ENCODE measurements at regions not wholly inside any gene's neighbourhood (a gene's known extent, or its start where the extent isn't known, plus 50 kb on each side); places are given as distances from the start of the nearest gene placed in this dataset.

DNA sequence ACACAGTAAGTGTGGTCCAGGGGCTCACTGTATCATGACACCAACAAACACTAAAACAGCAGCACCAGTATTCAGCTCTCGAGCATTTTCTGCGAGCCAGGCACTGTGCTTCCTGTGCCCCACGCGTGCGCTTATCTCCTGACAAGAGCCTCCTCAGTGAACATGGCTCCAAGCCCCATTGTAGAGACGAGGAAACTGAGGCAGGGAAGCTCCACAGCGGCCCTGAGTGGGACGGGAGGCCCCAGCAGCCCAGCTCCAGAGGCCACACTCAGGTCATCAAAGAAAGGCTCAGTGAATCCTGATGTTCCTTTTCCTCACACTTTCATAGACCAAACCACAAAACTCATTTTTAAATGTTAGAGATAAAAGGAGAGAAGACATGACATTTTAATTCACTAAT, 113.1 kb downstream of the TPRA1 start:
- no peaks in the 10 kb centered on the region for H3K4me1 Mint-ChIP-seq (ENCODE audit: low read depth)
- no peak overlapping the region for H3K4me3 Mint-ChIP-seq
- H3K36me3 Mint-ChIP-seq (ENCODE audit: low read depth): no peaks in the 10 kb centered on the region
- H3K27ac Mint-ChIP-seq: no peak overlapping the region
- no peaks in the 10 kb centered on the region for H3K9me3 Mint-ChIP-seq
- H3K27me3 Mint-ChIP-seq (ENCODE audit: low read depth): peaks cover 4% of the 10 kb centered on the region

DNA sequence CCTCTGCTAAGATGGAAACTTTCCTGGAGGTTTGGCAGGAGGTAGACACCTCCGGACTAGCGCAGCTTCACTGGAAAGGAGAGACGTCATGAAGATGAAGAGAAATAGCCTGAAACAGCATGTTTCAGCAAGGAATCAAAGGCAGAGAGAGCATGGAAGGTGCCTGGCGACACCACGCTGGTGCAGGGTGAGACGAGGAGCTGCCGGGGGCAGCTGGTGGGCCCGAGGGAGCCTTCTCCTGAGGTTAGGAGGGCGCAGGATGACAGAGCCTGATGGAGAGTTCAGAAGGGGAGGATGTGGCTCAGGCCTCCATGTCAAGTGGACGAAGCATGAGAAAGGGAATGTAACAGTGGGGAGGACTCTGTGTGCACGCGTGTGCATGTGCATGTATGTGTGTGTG, 113.6 kb downstream of the TPRA1 start:
- Mint-ChIP-seq H3K36me3 (ENCODE audit: low read depth) (no peaks in the 10 kb centered on the region), H3K4me3 (no peak overlapping the region), H3K27me3 (ENCODE audit: low read depth) (peaks cover 4% of the 10 kb centered on the region), H3K9me3 (no peaks in the 10 kb centered on the region), H3K27ac (no peak overlapping the region), H3K4me1 (ENCODE audit: low read depth) (no peaks in the 10 kb centered on the region)

- Mint-ChIP-seq H3K36me3 (ENCODE audit: low read depth) (no peaks in the 10 kb centered on the region), H3K4me1 (ENCODE audit: low read depth) (no peaks in the 10 kb centered on the region), H3K9me3 (no peaks in the 10 kb centered on the region), H3K4me3 (no peak overlapping the region), H3K27ac (no peak overlapping the region), H3K27me3 (ENCODE audit: low read depth) (peaks cover 4% of the 10 kb centered on the region)
Observed at GRCh38 chr3:127475975-127476705, 114.4 kb downstream of the TPRA1 start.

DNA sequence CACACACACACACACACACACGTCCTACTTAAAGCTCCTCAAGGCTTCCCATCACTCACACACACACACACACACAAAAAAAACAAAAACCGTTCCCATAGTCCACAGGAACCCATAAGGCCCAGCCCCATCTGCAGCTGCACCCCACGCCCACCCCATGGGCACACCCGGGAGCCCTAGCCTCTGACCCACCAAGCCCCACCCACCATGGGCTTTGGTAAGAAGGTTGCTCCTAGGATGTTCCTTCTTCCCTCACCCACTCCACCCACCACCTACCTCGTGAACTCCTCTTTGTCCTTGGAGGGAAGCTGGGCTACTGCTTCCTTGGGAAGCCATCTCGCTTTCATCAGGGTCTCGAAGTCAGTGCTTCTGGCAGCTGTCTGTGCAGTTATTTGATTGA, 115.1 kb downstream of the TPRA1 start:
- Mint-ChIP-seq H3K4me3 (no peak overlapping the region), H3K27ac (no peak overlapping the region), H3K27me3 (ENCODE audit: low read depth) (peaks cover 4% of the 10 kb centered on the region), H3K4me1 (ENCODE audit: low read depth) (no peaks in the 10 kb centered on the region), H3K9me3 (no peaks in the 10 kb centered on the region), H3K36me3 (ENCODE audit: low read depth) (no peaks in the 10 kb centered on the region)

DNA sequence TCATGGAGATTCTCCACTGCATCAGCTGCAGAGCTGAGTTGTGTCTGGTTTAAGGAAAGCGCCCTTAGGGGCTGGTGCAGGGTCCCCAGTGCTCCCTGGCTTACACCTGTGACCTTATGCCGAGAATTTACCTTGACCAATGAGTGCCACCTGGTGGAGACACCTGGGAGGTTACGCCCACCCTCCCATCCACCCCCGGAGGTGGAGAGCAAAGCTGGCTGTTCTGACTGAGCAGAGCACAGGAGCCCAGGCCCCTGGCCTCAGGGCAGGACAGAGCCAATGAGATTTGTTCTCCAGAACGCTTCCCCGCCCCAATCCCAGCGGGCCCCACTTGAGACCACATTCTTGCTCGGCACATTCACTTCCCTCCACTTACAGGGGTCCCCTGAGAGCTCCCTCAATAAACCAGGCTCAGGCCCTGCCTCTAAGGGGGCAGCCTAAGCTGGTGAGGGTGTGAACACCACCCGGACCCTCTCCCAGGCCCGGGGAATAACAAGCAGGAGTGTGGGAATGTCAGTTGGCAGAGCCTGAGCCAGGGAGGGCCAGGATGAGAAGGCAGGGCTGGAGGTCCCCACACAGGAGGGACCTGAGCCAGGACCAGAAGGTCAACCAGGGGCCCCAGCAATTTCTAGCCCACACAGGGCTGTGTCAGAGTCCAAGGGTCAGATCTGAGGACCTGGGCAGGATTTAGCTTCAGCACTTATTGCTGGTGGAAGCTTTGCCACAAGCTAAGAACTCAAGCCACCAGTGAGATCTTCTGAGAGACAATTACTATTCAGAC, 117.1 kb downstream of the TPRA1 start:
- H3K36me3 Mint-ChIP-seq (ENCODE audit: low read depth): no peaks in the 10 kb centered on the region
- H3K27me3 Mint-ChIP-seq (ENCODE audit: low read depth): peaks cover 5% of the 10 kb centered on the region
- H3K9me3 Mint-ChIP-seq: no peaks in the 10 kb centered on the region
- H3K27ac Mint-ChIP-seq: no peak overlapping the region
- H3K4me3 Mint-ChIP-seq: no peak overlapping the region
- no peaks in the 10 kb centered on the region for H3K4me1 Mint-ChIP-seq (ENCODE audit: low read depth)

GRCh38 chr3:127472506-127472905, 118.0 kb downstream of the TPRA1 start:
- Mint-ChIP-seq H3K36me3 (ENCODE audit: low read depth) (no peaks in the 10 kb centered on the region), H3K4me1 (ENCODE audit: low read depth) (no peaks in the 10 kb centered on the region), H3K27ac (no peak overlapping the region), H3K9me3 (no peaks in the 10 kb centered on the region), H3K4me3 (no peak overlapping the region), H3K27me3 (ENCODE audit: low read depth) (peaks cover 11% of the 10 kb centered on the region)

DNA sequence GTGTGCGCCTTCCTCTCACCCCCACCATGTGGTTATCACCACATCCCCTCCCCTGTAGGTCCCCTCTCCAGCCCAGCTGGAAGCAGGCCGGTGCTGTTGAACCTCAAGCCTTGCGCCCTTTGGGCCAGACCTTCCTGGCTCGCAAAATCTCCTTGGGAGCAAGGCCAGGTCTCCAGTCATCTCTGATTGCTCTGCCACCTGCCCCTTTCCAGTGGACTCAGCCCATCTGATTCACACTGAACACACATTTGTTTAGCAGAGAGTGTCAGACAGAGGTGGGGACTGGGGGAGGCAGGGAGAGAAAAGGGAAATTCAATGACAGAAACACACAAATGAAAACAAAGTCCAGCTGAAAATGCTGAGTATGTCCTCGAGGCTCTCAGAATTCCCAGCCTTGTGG, 119.4 kb downstream of the TPRA1 start:
- no peaks in the 10 kb centered on the region for H3K9me3 Mint-ChIP-seq
- no peaks in the 10 kb centered on the region for H3K36me3 Mint-ChIP-seq (ENCODE audit: low read depth)
- peaks cover 7% of the 10 kb centered on the region for H3K27me3 Mint-ChIP-seq (ENCODE audit: low read depth)
- no peaks in the 10 kb centered on the region for H3K4me1 Mint-ChIP-seq (ENCODE audit: low read depth)
- H3K4me3 Mint-ChIP-seq: no peak overlapping the region
- no peak overlapping the region for H3K27ac Mint-ChIP-seq

DNA sequence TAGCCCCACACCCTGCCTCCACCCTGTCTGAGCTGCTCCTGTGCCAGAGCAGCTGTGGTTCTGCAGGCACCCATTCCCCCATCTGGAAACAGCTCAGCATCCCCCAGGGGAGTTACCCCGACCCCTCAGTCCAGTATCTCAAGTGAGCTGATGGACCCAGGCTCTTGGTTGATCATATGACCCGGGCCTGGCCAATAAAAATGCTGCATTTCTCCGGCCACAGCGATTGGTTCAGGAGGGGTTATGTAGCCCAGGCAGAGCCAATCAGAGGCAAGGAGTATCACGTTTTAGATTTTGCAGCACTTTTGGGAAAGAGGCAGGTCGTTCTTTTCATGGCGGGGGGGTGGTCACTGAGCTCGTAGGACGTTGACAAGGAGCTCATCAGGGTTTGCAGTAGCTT, 120.8 kb downstream of the TPRA1 start:
- H3K4me3 Mint-ChIP-seq: no peak overlapping the region
- peaks cover 7% of the 10 kb centered on the region for H3K27me3 Mint-ChIP-seq (ENCODE audit: low read depth)
- no peak overlapping the region for H3K27ac Mint-ChIP-seq
- H3K4me1 Mint-ChIP-seq (ENCODE audit: low read depth): no peaks in the 10 kb centered on the region
- H3K9me3 Mint-ChIP-seq: no peaks in the 10 kb centered on the region
- H3K36me3 Mint-ChIP-seq (ENCODE audit: low read depth): no peaks in the 10 kb centered on the region

DNA sequence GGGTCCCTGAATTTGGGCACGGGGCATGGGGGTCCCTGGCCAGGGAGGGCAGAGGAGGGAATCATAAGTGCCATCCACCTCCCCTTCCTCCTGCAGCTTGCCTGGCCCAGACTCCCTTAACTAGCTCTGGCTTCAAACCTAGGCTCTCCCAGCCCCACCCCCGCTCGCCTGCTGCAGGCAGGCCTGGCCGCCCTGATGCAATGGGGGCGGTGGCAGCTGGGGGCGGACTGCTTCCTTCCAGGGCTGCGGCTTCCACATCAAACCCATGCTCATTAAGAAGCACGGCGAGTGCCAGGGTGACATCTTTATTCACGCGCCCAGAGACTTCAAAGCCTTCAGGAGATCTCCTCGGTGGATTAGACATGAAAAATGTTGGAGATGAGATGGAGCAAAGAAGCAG, 123.1 kb downstream of the TPRA1 start:
- H3K4me3 Mint-ChIP-seq: no peak overlapping the region
- peaks cover 7% of the 10 kb centered on the region for H3K27me3 Mint-ChIP-seq (ENCODE audit: low read depth)

GRCh38 chr3:127464642-127465041, 125.9 kb downstream of the TPRA1 start:
- no peak overlapping the region for H3K4me3 Mint-ChIP-seq
- no peaks in the 10 kb centered on the region for H3K36me3 Mint-ChIP-seq (ENCODE audit: low read depth)
- no peak overlapping the region for H3K27ac Mint-ChIP-seq
- no peaks in the 10 kb centered on the region for H3K9me3 Mint-ChIP-seq
- no peaks in the 10 kb centered on the region for H3K4me1 Mint-ChIP-seq (ENCODE audit: low read depth)
- H3K27me3 Mint-ChIP-seq (ENCODE audit: low read depth): peaks cover 12% of the 10 kb centered on the region

More for the DNA sequence above, 123.1 kb downstream of the TPRA1 start:
- Mint-ChIP-seq H3K36me3 (ENCODE audit: low read depth) (no peaks in the 10 kb centered on the region), H3K27ac (no peak overlapping the region), H3K4me1 (ENCODE audit: low read depth) (no peaks in the 10 kb centered on the region), H3K9me3 (no peaks in the 10 kb centered on the region)

DNA sequence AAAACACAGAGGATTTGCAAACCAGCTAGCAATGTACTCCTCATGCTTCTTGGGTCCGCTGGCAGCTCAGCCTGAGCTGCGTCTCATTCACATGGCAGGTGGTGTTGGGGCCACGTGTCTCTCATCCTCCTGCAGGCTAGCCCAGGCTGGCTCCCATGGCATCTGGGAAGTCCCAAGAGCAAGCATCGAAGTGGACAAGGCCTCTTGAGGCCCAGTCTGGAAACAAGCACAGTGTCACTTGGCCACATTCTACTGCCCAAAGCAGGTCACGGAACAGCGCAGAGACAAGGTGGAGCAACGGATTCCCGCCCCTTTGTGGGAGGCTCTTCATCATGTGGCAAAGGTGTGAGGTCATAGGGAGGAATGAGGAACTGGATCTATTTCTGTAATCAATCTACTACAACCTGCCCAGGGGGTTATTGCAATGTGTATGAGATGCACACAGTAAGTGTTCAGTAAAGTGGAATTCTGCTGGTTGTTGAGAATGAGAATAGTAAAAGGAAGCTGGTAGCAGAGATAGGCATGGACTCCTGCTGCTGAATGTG, 128.3 kb downstream of the TPRA1 start:
- H3K9me3 Mint-ChIP-seq: no peaks in the 10 kb centered on the region
- no peak overlapping the region for H3K4me3 Mint-ChIP-seq
- peaks cover 23% of the 10 kb centered on the region for H3K27me3 Mint-ChIP-seq (ENCODE audit: low read depth)
- H3K36me3 Mint-ChIP-seq (ENCODE audit: low read depth): no peaks in the 10 kb centered on the region
- H3K4me1 Mint-ChIP-seq (ENCODE audit: low read depth): no peaks in the 10 kb centered on the region
- no peak overlapping the region for H3K27ac Mint-ChIP-seq

- peaks cover 27% of the 10 kb centered on the region for H3K27me3 Mint-ChIP-seq (ENCODE audit: low read depth)
- no peaks in the 10 kb centered on the region for H3K36me3 Mint-ChIP-seq (ENCODE audit: low read depth)
- no peaks in the 10 kb centered on the region for H3K4me1 Mint-ChIP-seq (ENCODE audit: low read depth)
- H3K4me3 Mint-ChIP-seq: no peak overlapping the region
- H3K27ac Mint-ChIP-seq: no peak overlapping the region
- H3K9me3 Mint-ChIP-seq: no peaks in the 10 kb centered on the region
Observed at GRCh38 chr3:127461286-127461910, 129.1 kb downstream of the TPRA1 start.

DNA sequence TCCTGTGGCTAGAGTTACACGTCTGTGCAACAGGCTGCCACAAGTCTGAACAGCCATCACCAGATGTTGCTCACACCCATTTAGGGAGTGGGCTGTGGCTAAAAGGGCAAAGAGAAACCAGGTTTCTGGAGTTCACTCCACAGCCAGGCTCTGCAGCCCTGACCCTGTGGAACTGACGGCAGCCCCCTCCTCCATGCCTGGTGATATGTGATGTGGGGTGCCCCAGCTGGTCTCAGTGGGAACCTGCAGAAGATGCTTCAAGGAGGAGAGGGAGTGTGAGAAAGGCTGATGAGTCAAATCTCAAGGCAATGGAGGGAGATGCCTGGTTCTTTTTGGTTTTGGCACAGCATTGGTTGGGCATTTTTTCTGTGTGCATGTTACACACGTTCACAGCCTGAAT, 130.6 kb downstream of the TPRA1 start:
- peaks cover 39% of the 10 kb centered on the region for H3K27me3 Mint-ChIP-seq (ENCODE audit: low read depth)

DNA sequence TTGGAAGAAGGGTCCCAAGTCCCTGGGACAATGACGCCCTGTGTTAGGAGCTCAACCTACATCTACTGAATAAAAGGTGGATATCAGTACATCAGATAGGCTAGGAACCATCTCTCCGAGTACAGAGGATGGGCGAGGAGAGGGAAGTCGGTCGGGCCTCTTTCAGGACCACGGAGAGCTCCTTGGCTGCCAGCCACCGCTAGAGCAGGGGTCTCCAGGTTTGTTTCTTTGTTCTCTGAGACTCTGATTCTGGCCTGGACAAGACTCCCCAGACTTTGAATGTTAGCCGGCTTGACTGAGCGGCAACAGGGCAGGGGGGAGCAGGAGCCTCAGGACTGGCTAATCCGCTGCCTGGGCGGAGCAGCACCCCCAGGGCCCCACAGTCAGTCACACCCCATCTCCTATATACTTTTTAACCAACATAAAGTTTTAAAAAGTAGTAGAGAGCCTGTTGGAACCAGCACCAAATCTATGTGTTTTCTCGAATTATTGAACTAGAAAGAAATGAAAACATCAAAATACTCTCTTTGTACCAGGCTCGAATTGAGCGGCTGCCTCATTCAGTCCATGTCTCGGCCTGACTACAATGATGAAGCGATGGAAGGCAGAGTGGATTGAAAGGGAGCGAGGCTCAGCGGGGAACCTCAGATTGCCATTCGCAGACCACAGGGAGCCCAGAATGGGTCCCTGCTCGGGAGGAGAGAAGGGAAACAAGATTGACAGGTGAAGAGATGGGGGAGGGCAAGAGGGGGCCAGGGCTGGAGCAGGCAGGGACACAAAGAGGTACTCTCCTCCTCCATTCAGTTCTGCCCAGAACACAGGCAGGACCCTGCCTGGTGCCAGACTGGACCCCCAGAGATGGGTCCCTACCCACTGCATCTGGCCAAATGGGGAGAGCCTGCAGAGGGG, 131.6 kb downstream of the TPRA1 start:
- Mint-ChIP-seq H3K4me3 (no peak overlapping the region), H3K27me3 (ENCODE audit: low read depth) (peaks cover 48% of the 10 kb centered on the region), H3K27ac (no peak overlapping the region), H3K4me1 (ENCODE audit: low read depth) (peaks cover 5% of the 10 kb centered on the region), H3K9me3 (no peaks in the 10 kb centered on the region), H3K36me3 (ENCODE audit: low read depth) (no peaks in the 10 kb centered on the region)

More for the DNA sequence above, 130.6 kb downstream of the TPRA1 start:
- no peak overlapping the region for H3K27ac Mint-ChIP-seq
- no peaks in the 10 kb centered on the region for H3K36me3 Mint-ChIP-seq (ENCODE audit: low read depth)
- peaks cover 5% of the 10 kb centered on the region for H3K4me1 Mint-ChIP-seq (ENCODE audit: low read depth)
- no peaks in the 10 kb centered on the region for H3K9me3 Mint-ChIP-seq
- H3K4me3 Mint-ChIP-seq: no peak overlapping the region

Measured in T-helper 1 cell treated with Interleukin-12 subunit alpha and Interleukin-12 subunit beta and Interleukin-4 antibody, amounts not matched to agents 30 μg/mL and 1 μg/mL, for 36 hours (primary cell).